GM19452 (cell line): ENCODE measurements at regions not wholly inside any gene's neighbourhood (a gene's known extent, or its start where the extent isn't known, plus 50 kb on each side); places are given as distances from the start of the nearest gene placed in this dataset.
"Not testable (repeated sequence)": the region's sequence is repeated elsewhere in the genome, so short reads cannot be mapped to it uniquely, and the experiment has no call there.

Experiments used
- ATAC-seq: cut with Tn5 transposase; IDR thresholded peaks from one replicate; pipeline ENCODE4 v1.9.1; 2021; ENCODE audit not compliant: unreplicated experiment

DNA sequence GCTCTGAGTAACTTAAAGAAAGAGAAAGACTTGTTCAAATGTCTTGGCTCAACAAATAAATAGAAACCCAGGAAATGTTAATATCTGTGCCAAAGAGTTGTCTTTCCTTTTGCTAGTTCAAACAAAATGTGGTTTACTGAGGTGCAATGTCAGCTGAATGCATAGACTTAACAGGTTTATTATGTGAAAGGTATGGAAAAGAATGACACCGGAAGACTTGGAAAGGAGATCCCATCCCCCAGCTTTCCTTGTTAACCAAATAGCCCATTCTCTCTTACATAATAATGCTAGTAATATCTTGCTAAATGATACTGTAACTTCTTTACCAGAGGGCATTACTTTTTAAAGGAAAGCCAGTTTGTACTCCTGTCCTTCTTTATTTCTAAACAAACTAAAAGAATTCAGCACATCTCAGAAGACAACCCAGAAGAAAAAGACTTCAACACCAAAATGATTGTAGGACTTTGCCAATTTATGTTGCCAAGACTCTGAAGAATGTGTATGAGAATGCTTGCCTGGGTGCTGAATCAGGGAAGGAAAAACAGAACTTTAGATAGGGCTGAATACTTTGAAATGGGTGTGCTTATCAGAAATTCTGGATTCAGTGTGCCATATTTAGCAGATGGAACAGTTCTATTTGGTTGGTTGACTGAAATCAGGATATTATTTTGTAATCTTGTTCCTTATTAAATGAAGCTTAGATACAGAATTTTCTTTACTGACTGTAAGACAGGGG lies 344.1 kb downstream of the TMEM38B start:
- no peak for ATAC-seq

DNA sequence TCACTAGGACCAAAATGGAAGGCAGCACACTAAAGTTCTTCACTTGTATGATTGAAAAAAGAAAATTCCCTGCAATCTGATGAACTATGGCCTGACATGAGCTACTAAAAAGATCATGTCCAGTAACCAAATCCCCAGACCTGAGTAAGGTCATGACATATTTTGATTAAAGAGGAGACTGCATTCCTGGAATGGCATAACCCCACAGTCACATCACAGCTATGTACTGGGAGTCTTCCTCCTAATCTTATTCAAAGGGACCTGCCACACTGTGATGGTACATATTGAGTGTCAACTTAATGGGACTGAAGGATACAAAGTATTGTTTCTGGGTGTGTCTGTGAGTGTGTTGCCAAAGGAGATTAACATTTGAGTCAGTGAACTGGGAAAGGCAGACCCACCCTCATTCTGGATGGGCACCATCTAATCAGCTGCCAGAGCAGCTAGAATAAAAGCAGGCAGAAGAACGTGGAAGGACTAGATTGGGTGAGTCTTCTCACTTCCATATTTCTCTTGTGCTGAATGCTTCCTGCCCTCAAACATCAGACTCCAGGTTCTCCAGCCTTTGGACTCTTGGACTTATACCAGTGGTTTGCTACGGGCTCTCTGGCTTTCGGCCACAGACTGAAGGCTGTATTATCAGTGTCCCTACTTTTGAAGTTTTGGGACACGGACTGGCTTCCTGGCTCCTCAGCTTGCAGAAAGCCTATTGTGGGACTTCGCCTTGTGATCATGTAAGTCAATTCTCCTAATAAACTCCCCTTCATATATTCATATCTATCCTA lies 345.0 kb downstream of the TMEM38B start:
- ATAC-seq: no peak

- ATAC-seq: not testable (repeated sequence)
These were observed 347.6 kb downstream of the TMEM38B start for GRCh38 chr9:106041920-106042319.

- ATAC-seq: no peak
These were observed 357.2 kb downstream of the TMEM38B start for GRCh38 chr9:106051545-106051944.

DNA sequence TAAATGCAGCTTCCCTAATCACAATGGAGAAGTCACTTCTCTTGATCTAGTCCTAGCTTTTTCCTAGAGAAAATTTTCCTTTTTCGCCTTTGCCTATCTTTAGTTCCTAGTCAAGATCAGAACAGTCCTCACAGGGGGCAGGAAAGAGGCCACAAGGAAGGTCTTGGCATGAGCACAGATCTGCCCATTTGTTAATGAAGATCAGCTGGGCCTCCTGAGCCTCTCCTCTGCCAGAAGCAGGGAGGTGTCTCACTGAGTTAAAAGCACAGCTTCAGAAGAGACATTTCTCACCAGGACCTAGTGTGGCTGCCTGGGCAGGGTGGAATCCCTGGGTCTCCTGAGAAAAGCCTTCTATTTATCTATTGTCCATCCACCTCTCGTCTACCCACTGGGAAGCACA lies 357.8 kb downstream of the TMEM38B start:
- no peak for ATAC-seq

DNA sequence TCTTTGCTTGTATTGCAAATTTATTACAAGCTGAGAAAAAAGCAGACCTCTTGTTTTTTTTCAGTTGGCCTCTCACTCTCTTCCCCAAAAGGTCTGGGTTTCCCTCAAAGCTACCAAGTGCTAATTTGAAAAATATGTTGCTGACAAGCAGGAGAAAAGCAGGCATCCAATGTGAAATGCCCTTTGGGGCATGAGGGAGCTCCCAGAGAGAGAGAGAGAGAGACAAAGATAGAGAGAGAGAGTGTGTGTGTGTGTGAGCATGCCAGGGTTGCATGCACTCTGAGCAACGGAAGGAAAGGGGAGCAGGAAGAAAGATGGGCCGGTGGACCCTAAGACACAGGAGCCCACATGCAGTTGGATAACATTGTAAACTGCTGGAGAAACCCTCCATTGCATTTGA lies 358.4 kb downstream of the TMEM38B start:
- no peak for ATAC-seq

- no peak for ATAC-seq
These were observed 362.0 kb downstream of the TMEM38B start for GRCh38 chr9:106056328-106056727.

GRCh38 chr9:106058460-106058859 lies 364.1 kb downstream of the TMEM38B start:
- no peak for ATAC-seq

GRCh38 chr9:106059886-106060285 lies 365.5 kb downstream of the TMEM38B start:
- ATAC-seq: no peak

DNA sequence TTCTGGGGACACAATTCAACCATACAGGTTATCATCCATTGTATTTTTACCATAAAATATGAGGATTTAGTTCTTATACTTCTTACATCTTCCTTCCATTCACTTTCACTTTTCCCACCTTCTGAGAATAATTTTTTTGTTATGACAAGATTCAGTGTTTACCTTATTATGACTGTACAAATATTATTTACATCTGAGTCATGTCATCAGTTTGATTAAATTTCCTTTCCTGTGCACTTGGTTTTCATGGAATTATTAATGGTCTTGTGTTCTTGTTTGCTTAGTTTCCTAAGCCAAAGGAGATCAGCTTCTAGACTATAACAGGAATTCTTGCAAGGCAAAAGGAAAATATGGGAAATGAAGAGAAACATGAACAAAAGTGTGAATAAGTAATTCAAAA lies 366.5 kb downstream of the TMEM38B start:
- no peak for ATAC-seq

DNA sequence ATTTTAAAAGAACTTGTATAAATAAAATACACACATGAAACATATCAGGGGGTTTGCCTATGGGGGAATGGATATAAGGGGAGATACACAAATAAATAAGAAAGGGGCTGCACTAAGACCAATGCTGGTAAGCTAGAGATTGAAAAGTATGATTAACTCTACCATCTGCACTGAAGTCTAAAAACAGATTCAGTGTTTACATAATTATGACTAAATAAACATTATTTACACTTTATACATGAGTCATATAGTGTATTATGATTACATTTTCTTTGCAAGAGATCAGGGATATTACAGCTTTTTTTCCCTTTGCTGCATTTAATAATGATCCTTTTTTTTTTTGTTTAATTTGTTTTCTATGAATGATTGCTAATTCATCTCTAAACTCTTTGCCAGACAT lies 367.9 kb downstream of the TMEM38B start:
- no peak for ATAC-seq

DNA sequence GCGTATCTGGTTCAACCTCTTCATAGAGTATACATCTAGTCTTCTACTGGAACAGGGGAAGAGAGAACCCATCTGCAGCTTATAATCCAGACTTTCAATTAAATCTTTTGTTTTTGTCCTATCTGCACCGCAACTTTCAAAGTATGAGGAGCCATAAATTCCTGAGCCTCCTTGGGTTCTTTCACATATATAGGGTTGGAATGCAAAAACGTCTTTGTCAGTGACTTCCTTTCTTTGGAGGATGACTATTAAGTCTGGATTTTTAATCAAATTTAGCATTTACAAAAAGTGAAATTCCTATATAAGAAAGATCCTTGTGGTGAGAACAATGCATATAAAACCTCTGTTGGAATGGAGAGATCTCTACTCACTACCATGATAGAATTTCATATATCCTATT lies 370.8 kb downstream of the TMEM38B start:
- ATAC-seq: no peak

- ATAC-seq: no peak
These were observed 371.4 kb downstream of the TMEM38B start for GRCh38 chr9:106065579-106066214.

DNA sequence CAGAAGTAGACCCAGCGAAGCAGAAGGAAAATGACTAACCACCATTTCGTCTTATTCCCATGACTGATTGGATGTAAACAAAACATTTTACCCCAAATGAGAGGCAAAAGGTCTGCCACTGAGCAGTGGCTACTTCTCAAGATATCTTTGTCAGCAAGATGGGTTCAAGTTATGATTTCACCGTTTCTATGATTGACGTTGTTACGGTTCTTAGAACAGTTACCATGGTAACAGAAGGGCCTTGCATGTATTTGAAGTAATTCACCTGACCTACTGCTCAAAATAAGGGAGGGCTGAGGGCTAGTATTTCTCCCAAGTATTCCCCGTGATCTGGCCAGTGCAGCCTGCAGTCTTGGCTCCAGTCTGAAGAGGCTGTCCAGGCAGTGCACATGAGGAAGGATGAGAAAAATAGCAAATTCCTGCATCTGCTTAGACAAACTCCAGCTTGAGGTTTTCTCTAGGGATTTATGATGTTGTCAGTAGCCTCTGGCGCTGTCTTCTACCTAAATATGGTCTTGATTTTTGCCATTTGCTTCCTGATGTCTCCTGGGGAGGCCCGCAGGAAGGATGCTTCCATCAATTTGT lies 372.7 kb downstream of the TMEM38B start:
- ATAC-seq: no peak

DNA sequence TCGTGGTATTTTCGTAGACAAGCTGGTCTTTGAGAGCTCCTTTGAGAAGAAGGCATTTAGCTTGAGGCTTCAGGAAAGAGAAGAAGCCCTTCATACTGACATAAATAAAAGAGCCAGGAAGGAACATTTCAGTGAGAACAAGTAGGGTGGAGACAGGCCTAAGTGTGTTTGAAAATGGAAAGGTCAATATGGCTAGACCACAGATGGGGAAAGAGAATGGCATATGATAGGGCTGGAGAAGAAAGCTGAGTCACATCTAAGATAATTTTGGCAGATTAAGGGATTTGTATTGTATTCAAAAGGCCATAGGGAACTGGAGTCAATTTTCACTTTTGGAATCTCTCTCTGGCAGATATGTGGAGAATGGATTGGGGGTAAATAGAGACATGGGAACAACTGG lies 374.9 kb downstream of the TMEM38B start:
- no peak for ATAC-seq

GRCh38 chr9:106072421-106072820 lies 378.1 kb downstream of the TMEM38B start:
- no peak for ATAC-seq

GRCh38 chr9:106074006-106074405 lies 379.7 kb downstream of the TMEM38B start:
- ATAC-seq: no peak

- no peak for ATAC-seq
These were observed 381.1 kb downstream of the TMEM38B start for GRCh38 chr9:106075236-106075959.

DNA sequence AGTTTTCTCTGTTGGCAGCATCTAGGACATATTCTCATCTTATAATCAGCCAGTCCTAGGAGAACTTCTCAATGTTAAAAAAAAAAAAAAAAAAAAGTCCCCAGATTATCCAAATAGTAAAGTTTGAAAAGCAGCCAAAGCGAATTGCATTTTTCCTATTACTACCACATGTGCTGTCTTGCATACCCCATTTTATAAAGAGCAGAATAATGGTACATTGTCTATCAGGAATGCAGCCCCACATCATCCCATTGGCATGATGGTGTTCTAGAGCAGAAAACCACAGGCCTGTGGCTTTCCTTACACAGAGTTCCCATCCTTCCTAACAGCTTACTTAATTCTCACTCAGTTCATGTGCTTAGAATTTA lies 381.6 kb downstream of the TMEM38B start:
- ATAC-seq: no peak

GRCh38 chr9:106076711-106077110 lies 382.4 kb downstream of the TMEM38B start:
- ATAC-seq: no peak

DNA sequence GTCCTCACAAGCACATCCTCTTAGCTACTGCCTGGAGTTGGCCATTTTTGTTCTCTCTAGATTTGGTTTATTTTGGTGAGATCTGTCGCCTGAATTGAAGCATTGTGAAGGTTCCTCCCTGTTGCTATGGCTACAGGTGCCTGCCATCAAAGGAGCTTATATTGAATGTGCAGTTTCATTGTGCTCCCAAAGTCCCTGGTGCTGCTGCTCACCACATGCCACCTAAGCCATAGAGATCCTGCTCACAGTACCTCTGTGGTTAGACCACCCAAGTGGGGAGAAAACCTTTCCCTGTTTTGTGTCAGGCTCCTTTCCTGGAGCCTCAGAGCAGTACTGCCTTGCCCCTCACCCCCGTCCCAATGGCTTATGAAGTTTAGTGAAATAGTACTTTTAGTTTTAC lies 383.4 kb downstream of the TMEM38B start:
- no peak for ATAC-seq
